A172 (cell line): ENCODE measurements at regions not wholly inside any gene's neighbourhood (a gene's known extent, or its start where the extent isn't known, plus 50 kb on each side); places are given as distances from the start of the nearest gene placed in this dataset.

Experiments used
- DNase-seq: peaks from one replicate; pipeline ENCODE4 v3.0.0-alpha.2; 2015; ENCODE audit warnings: low spot score

DNA sequence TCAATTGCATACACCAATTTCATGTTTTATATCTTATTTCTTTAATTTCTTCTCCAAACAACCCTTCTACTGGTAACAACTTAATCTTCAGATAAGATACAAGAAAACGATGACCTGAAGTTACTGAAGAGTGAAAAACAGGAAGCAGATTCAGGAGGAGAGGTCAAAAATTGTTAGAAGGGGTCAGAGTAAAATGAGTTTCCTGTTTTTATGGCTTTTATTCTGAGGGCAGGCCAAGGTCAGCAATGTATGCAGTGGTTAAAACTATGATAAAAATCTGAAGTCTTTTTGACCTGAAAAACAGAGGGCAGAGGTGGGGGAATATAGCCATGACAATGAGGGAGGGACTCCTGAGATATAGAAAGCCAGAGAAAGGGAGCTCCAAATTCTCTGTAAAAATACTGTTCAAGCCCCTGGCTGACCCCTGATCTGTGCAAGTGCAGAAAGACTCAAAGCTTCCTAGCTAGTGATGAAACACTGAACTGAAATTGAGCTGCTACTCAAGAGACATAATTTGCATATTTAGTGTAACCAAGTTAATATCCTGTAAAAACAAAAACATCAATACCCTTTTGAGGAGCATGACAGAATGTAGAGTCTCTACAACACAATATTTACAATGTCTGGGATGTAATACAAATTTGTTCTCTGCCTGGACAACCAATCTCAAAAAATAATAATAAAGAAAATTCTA lies 514.3 kb upstream of the SEL1L start:
- no peak for DNase-seq

DNA sequence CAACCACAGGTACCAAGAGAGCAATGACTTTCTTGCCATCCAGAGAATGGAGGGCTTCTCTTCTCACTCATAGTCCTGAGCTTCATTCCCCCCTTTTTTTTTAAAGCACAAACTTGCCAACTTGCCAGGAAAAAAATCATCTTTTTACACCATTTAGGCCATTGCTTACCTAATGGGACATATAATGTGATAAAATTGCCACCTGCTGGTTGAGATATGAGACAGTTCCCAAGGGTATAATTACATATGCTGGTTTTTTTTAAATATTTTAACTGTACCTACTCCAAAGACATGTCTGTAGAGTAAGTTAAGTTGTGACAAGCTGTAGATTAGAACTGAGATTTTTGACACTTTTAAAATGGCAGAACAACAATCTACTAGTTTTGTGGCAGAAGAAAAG lies 519.1 kb upstream of the SEL1L start:
- DNase-seq: no peak

GRCh38 chr14:82055515-82056115 lies 522.0 kb upstream of the SEL1L start:
- no peak for DNase-seq

DNA sequence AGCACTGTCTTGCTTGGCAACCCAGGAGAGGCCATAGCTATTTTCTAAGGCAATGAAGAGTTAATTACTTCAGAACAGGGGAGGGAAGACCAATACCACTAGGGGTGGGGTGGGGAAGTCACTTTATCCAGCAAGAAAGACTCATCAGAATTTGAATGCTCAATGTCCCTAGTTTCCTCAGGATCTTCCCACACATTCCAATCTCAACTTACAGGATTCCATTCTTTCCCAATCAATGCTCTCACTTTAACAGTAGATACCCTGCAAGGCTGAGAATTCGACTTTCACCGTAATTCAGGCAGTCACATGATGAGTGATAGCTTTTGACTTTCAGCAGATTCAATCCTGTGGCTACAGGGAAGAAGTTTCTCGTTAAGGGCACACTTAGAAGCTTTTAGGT lies 526.6 kb upstream of the SEL1L start:
- DNase-seq: no peak

DNA sequence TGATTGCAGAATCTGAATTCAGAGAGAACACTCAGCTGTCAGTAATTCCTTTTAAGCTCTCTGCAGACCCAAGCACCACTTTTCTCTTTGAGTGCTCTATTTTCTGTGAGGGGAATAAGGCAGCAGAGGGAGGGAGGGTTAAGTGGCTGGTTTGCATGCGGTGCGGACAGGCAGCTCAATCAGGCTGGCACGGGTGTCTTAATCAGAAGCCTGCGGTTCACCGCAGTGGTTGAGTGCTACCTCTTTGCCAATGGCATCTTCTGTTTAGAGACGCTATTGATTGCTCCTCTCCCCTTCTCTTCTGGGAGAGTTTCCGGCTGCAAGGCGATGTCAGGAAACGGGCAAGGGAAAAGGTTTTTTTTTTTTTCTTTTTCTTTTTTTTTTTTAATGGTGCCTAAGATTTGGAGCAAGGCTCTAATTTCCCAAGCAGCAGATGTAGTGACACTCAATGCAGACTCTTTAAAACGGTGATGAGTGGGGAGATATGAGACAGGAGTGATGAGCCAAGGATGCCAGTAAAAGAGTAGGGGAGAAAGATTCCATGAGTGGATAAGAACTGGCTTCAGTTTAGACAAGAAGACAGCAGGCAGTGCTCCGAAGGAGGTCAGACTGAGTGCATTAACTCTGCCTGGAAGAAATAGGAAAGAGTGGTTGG lies 533.7 kb upstream of the SEL1L start:
- no peak for DNase-seq

DNA sequence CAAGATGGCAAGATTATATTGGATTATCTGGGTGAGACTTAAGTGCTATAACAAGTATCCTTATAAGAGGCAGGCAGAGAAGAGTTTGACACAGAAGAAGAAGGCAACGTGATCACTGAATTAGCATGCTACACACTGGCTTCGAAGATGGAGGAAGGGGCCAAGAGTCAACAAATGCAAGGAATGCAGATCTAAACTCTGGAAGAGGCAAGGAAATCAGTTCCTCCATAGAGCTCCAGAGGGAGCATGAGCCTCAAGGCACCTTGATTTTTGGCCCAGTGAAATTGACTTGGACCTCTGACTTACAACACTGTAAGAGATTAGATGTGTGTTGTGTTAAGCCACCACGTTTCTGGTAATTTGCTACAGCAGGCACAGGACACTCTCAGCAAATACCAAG lies 536.4 kb upstream of the SEL1L start:
- no peak for DNase-seq

DNA sequence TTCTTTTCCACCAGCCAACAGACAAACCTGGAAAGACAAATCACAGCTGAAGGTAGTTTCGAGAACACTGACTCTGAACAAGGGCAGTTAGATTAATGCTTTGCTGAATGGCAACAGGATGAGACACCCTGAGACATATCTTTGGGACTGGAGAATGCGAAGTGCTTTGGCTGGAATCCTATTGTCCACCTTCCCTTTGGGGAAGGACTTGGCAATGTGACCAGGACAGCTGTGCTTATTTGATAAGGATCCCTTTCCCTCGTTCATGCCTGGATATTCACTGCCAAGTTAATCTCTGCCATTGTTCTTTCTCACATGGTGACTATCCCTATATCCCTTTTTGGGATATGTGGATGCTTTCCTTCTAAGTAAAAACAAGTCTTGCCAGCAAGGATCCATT lies 537.1 kb upstream of the SEL1L start:
- no peak for DNase-seq

- DNase-seq: no peak
Measured at GRCh38 chr14:82073547-82073946, 539.9 kb upstream of the SEL1L start.

- DNase-seq: peak; percentile 8
Measured at GRCh38 chr14:82075566-82075965, 541.9 kb upstream of the SEL1L start.

GRCh38 chr14:82079553-82079952 lies 545.9 kb upstream of the SEL1L start:
- DNase-seq: no peak

DNA sequence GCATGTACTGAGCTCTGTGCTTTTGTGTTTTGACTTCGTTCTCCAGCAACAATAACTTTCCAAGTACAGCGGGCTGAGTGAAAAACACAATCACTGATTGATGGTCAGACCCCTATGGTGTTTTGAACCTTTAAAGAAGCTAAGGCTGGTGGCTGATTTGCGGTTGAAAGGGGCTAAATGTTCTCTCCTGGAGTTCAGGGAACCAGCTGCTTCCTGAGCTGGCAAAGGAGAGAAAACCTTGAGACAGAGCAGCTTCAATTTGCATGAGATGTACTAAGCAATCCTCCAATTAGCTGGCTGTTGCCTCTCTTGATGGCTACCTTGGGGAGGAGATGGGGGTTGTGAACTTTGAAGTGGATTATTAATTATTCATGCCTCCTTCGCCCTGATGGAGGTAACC lies 546.7 kb upstream of the SEL1L start:
- no peak for DNase-seq

GRCh38 chr14:82084813-82085212 lies 551.2 kb upstream of the SEL1L start:
- DNase-seq: no peak

- DNase-seq: no peak
Measured at GRCh38 chr14:82091097-82091496, 557.4 kb upstream of the SEL1L start.

DNA sequence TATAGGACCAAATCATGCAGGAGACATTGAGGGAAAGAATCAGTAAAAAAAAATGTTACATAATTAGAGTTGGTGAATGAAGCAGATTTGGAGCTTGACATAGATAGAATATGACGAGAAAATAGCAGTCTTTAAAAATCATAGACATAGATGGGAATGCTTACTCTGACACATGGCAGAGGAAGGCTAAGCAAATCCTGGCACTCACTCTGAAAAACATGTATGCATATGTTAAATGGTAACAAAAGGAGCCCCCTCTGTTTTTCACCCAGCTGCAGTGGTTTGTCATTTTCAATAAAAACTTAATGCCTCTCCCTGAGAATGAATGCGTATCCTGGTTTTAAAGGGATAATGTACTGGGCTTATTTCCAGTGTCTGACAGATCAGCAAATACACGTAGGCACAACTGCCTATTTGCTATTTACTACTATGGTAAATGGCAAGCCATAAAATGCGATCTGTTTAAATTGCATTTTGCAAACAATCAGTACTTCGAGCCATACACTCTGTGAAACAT lies 561.2 kb upstream of the SEL1L start:
- no peak for DNase-seq

DNA sequence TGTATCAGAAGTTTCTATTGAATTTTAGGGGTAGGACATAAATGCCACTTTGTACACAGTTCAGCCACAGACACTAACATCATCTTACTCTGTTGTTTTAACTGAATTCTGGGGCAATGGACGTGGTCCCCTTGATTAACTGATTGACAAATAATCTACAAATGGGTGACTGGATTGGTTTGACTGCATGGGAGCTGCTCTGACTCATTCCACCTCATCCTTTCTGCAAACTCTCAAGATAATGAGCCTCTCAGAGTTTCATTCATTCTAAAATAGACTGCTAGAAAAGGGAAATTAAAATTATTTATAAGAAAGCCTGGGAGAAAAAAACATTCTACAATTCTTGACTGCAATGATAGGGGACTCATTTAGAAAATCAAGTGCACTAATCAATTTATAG lies 570.4 kb upstream of the SEL1L start:
- DNase-seq: no peak

DNA sequence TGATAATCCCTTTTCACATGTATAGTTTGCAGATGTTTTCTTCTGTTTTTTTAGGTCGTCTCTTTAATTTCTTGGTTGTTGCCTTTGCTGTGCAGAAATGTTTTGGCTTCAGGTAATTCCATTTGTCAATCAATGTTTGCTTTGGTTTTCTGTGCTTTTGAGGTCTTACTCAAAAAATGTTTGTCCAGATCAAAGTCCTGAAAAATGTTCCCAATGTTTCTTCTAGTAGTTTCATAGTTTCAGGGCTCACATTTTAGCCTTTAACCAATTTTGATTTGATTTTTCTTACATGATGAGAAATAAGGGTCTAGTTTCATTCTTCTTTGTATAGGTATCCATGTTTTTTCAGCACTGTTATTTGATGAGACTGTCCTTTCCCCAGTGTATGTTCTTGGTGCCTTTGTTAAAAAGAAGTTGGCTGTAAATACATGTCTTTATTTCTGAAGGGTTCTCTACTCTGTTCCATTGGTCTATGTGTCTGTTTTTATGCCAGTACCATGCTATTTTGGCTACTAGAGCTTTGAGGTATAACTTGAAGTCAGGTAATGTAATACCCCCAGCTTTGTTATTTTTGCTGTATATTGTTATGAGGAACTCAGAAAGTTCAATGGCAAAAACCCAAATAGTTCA lies 578.7 kb upstream of the SEL1L start:
- no peak for DNase-seq

DNA sequence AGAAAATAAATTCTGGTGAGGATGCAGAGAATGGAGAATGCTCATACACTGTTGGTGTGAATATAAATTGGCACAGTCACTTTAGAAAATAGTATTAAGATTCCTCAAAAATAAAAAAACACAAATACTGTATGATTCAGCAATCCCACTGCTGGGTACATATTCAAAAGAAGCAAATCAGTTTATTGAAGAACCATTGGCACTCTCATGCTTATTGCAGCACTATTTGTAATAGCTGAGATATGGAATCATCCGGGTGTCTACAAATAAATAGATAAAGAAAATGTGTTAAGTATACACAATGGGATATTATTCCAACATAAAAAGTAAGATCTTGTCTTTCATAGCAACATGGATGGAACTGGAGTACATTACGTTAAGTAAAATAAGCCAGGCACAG lies 579.4 kb upstream of the SEL1L start:
- DNase-seq: no peak

DNA sequence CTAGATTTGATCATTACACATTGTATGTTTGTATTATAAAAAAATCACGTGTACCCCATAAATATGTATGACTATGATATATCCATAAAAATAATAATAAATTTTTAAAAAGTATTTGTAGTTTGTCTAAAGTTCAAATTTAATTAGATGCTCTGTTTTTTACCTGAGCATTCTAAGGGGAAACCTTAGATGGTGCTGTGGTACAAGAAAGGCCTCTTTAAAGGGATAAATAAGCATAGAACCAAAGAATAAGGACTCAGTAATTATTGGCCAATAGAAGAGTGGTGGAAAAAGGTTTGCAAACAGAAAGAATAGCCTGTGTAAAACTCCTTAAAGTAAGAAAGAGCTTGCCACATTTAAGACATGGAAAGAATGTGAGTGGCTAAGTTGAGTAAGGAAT lies 580.1 kb upstream of the SEL1L start:
- DNase-seq: no peak

DNA sequence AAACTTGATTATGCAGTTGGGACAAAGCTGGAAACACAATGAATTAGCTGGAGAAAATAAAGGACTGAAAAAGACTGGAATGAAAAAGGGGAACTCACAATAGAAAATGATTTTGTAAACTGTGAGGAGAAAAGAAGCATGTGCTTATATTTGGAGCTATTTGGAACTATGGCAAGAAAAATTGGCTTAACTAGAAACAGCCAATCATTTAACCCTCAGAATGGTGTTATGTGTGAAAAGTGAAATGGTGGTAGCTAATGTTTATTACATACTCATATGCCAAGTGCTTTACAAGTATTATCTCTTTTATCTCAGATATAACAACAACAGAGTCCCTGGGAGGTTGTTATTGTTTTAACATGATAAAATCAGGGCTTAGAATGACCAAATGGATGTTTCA lies 583.1 kb upstream of the SEL1L start:
- no peak for DNase-seq

GRCh38 chr14:82122655-82123054 lies 589.0 kb upstream of the SEL1L start:
- no peak for DNase-seq

GRCh38 chr14:82124511-82124910 lies 590.9 kb upstream of the SEL1L start:
- no peak for DNase-seq

DNA sequence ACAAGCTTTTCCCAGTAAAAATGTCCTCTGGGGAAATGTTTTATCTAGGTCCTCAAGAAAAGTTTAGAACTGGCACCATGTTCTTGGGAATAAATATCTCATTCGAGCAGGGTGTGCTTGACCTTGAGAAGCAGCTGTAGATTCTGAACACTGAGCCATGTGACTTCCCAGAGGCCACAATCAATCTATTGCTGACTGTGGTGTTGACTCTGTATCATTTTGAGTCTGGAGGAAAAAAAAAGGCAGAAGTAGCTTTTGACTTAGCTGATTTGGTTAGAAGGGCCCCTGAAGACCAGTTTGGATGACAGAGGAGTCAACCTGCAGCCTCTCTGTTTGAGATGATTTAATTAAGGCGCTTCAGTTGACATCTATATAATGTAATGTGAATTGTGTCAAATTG lies 592.4 kb upstream of the SEL1L start:
- DNase-seq: no peak

GRCh38 chr14:82134411-82134810 lies 600.8 kb upstream of the SEL1L start:
- no peak for DNase-seq
